HFFc6 (cell line): ENCODE measurements at regions not wholly inside any gene's neighbourhood (a gene's known extent, or its start where the extent isn't known, plus 50 kb on each side); places are given as distances from the start of the nearest gene placed in this dataset.

Experiments
- DNase-seq: peaks from one replicate; pipeline ENCODE4 v3.0.0-alpha.2; 2018
- H3K27ac Mint-ChIP-seq: 2 replicates; pipeline ENCODE4 v1.8.0; 2020; ENCODE audit warnings: mild to moderate bottlenecking, mixed read lengths
- H3K27me3 Mint-ChIP-seq: 2 replicates; pipeline ENCODE4 v1.8.0; 2021; ENCODE audit warnings: mild to moderate bottlenecking, moderate library complexity, mixed read lengths; ENCODE audit not compliant: insufficient read depth
- H3K36me3 Mint-ChIP-seq: 2 replicates; pipeline ENCODE4 v1.8.0; 2021; ENCODE audit warnings: low read depth, mixed read lengths
- H3K4me1 Mint-ChIP-seq: 2 replicates; pipeline ENCODE4 v1.8.0; 2020; ENCODE audit warnings: low read depth, mixed read lengths
- H3K4me3 Mint-ChIP-seq: 2 replicates; pipeline ENCODE4 v1.8.0; 2020; ENCODE audit warnings: mild to moderate bottlenecking, moderate library complexity, mixed read lengths
- H3K9me3 Mint-ChIP-seq: 2 replicates; pipeline ENCODE4 v1.8.0; 2020; ENCODE audit warnings: mild to moderate bottlenecking, mixed read lengths
- CTCF ChIP-seq: fragments of 200-600 bp; sonication (generic); IDR thresholded peaks from 2 replicates; pipeline ENCODE4 v1.5.0; 2021; ENCODE audit warnings: antibody characterized with exemption, mild to moderate bottlenecking

- H3K4me3 Mint-ChIP-seq = no peak overlapping the region
- no peak for TF ChIP-seq CTCF
- H3K27ac Mint-ChIP-seq = no peak overlapping the region
- no peaks in the 10 kb centered on the region for H3K4me1 Mint-ChIP-seq
- H3K9me3 Mint-ChIP-seq = peaks cover 1% of the 10 kb centered on the region
- no peaks in the 10 kb centered on the region for H3K36me3 Mint-ChIP-seq
- no peak for DNase-seq
- H3K27me3 Mint-ChIP-seq = no peaks in the 10 kb centered on the region
Observed at GRCh38 chr5:121021681-121022080, 557.6 kb downstream of the PRR16 start.

DNA sequence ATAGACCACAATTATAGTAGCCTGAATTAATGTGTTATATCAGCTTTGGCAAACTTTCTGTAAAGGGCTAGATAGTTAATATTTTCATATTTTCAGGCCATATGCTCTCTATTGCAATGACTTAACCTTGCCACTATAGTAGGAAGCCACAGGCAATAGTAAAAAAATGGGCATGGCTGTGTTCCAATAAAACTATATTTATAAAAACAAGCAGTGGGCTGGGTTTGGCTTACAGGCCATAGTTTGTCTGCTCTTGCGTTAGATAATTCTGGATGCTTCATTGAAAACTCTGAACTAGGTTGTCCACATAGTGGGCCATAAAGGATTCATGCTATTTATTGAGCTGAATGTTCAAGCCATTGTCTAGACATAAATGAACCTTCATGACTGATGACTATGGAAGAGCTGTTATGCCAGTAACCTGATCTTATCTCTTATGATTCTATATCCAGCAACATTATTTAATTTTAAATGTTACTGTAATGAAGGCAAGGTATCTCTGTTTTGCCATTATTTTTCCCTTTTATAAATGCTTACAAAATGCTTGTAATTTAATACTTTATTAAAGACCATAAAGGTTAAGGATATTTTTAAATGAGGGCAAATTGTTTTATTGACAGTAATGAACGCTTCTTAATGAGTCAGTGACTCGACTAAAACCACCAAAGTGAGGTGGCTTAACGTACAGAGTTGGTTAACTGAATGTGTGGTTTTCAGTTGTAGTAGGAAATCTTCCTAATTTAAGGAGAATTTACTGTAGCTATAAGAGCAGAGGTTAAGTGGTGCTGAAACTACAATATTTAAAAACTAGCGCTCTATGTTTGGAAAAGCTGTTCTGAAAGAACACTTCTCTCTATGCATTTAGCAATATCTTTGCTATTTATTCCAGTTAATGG, 560.6 kb downstream of the PRR16 start:
- no peak for DNase-seq
- TF ChIP-seq CTCF = no peak
- Mint-ChIP-seq H3K27ac (no peak overlapping the region), H3K4me1 (no peaks in the 10 kb centered on the region), H3K4me3 (no peak overlapping the region), H3K36me3 (no peaks in the 10 kb centered on the region), H3K27me3 (no peaks in the 10 kb centered on the region), H3K9me3 (no peaks in the 10 kb centered on the region; the same call in 1 of the 2 replicates)

- Mint-ChIP-seq H3K27me3 (no peaks in the 10 kb centered on the region), H3K4me1 (no peaks in the 10 kb centered on the region)
- TF ChIP-seq CTCF = no peak
Observed at GRCh38 chr5:121025671-121026070, 561.6 kb downstream of the PRR16 start.

DNA sequence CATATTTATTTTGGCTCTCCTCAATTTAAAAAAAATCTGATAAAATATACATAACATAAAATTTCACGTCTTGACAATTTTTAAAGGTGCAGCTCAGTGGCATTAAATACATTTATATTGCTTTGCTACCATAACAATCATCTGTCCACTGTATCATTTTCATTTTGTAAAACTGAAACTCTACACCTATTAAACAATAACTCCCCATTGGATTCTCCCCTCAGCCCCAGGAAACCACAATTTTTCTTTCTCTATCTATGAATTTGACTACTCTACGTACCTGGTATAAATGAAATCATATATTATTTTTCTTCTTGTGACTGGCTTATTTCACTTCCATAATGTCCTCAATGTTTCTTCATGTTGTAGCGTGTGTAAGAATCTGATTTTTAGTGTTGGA, 563.5 kb downstream of the PRR16 start:
- no peak for DNase-seq
- no peaks in the 10 kb centered on the region for H3K4me1 Mint-ChIP-seq
- H3K9me3 Mint-ChIP-seq = peaks cover 5% of the 10 kb centered on the region
- TF ChIP-seq CTCF = no peak
- no peak overlapping the region for H3K27ac Mint-ChIP-seq
- H3K4me3 Mint-ChIP-seq = no peak overlapping the region
- H3K36me3 Mint-ChIP-seq = no peaks in the 10 kb centered on the region
- H3K27me3 Mint-ChIP-seq = no peaks in the 10 kb centered on the region

More at GRCh38 chr5:121025671-121026070, 561.6 kb downstream of the PRR16 start:
- no peaks in the 10 kb centered on the region; the same call in 1 of the 2 replicates for H3K9me3 Mint-ChIP-seq
- no peak overlapping the region for H3K4me3 Mint-ChIP-seq
- DNase-seq = no peak
- no peak overlapping the region for H3K27ac Mint-ChIP-seq
- no peaks in the 10 kb centered on the region for H3K36me3 Mint-ChIP-seq

DNA sequence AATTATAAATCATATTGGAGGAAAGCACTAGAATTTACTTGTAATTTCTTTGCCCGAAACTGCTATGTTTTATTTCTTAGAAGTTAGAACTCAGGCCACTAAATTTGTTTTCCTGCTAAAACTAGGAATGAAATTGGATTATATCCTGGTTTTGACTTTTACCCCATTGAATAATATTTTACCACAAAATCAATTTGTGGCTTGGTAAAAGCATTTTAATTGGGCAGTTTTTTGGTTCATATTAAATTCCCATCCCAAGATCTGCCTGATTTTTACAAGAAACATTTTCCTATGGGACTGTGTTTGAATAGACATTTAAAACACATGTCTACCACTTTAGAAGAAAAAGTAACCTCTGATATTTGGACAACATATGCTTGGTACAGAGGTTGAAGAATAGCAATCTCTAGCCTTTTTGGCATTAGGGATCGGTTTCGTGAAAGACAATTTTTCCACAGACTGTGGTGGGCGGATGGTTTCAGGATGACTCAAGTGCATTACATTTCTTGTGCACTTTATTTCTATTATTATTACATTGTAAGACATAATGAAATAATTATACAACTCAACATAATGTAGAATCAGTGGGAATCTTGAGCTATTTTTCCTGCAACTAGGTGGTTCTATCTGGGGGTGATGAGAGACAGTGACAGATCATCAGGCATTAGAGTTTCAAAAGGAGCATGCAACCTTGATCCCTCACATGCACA, 565.6 kb downstream of the PRR16 start:
- no peak for TF ChIP-seq CTCF
- Mint-ChIP-seq H3K27ac (no peak overlapping the region), H3K4me3 (no peak overlapping the region), H3K9me3 (peaks cover 10% of the 10 kb centered on the region), H3K27me3 (no peaks in the 10 kb centered on the region), H3K4me1 (no peaks in the 10 kb centered on the region), H3K36me3 (no peaks in the 10 kb centered on the region)
- no peak for DNase-seq
